IPS DF 19.7 (cell line): ENCODE measurements at regions not wholly inside any gene's neighbourhood (a gene's known extent, or its start where the extent isn't known, plus 50 kb on each side); places are given as distances from the start of the nearest gene placed in this dataset.

Experiments
- DNase-seq: peaks from one replicate; pipeline ENCODE4 v3.0.0-alpha.2; 2013; ENCODE audit warnings: low read depth, low spot score

DNA sequence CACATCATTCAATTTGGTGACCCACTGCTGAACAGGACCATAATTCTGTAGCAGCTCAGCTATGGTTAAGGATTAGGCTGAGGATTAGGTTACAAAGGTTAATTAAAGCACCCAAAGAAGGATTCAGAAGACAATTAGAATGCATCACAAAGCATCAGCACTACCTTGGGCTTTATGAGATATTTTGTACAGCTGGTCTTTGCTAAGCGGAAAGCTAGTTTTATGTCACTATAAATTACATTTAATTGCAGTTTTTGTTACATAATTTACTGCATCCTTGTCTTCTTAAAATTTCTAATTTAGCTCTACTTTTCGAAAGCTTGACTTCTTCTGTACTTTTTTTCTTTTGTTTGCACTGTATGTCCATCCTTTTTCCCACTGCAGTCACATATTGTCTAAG is 711.5 kb downstream of the RPS29 start:
- DNase-seq, result no peak

DNA sequence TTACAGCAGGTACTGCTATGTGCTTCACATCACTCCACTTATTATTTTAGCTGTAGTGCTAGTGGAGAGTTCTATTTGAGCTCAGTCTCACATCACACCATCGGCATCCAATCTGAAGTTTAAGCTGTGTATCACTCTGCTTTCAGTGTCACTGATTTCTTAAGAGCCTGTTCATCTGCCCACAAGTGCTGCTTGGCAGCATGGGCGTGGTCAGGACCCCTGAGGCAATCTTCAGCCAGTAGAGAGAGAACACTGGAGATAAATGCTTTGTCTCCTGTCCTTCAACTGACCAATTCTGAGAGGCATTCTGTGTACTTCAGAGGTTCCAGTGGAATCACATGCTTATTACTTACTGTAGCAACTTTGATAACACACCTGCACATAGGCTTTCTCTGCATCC is 728.8 kb downstream of the RPS29 start:
- no peak for DNase-seq

DNA sequence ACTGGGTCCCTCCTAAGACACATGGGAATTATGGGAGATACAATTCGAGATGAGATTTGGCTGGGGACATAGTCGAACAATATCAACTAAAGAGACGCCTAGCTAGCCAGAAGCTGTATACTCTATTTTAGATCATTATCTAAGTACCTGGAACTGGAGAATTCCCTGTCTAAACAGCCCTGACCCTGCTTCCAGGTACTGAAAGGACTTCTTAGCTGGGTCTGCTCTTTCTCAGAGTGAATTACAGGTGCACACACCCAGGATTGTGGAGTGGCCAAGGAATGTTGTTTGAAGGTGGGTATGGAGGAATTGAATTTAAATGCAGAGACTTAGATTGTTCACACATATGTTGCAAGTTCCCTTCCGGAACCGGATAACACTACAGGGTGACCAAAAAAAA is 733.0 kb downstream of the RPS29 start:
- DNase-seq, result no peak

DNA sequence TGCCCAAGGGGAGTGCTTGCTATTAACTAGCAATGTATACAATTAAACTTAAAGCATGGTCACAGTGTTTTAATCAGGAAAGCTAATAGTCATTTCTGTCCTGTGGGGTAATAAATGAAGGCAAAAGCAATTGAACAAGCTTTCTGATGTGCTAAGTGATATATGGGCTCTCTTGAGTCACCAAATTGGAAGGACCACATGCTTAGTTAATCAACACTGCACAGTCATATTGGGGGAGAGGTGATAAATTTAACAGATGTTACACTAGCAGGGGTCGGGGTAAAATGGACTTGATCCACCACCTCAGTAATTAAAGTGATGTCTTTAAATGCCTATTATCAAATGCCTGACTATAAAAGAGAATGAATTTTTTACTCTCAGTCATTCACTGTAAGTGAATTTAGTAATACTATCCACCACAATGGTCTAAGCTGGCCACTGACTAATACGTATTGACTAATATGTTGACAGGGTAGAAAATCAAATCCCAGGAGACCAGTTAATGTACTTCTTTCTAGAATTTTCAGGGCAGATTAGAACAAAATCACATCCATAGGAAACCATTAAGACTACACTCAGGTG is 736.3 kb downstream of the RPS29 start:
- DNase-seq, result no peak

DNA sequence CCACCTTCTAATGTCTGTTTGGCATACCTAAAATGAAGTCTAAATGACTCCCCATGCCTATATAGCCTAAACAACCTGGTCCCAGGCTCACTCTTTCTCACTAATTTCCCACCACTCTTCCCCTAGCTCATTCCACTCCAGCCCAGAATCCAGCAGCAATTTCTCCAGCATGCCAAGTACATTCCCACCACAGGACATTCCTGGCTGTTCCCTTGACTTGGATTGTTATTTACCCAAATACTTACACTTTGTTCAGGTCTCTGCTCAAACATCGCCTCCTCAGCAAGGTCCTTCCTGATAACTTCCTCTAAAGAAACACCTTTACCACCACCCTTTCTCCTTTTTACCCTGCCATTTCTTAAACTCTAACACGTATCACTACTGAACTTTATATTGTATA is 743.4 kb downstream of the RPS29 start:
- DNase-seq, result no peak

DNA sequence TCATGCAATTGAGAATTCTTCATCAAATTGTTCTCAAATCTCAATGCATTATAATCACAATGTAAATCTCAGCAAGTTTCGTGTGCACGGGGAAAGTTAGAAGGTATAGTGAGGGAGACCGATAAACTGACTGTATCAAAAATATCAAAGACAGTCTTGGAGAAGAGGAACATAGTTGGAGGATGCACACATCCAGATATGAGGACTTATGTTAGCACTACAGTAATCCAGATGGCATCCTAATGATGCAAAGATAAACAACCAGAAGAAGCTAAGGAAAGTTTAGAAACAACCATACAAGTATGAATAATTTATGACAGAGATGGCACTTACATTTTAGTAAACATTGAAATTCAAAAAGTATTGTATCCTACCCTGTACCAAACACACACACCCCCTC is 760.1 kb downstream of the RPS29 start:
- DNase-seq, result no peak

DNA sequence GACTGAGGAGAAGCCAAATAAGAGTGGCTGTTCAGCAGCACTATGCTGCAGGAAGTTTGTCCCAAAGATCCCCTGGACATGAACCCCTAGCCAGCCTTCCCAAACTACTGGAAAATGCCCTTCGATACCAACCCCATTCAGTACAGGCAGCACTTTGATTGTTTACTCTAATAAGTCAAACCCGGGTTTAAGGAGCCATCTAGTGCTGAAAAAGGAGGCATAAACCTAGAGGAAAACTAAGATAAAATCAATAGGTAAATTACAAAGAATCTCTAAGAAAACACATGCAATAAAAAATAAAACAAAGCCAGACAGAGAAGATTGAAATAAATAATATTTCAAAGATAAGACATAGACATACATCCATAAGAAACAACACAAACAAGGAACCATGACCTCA is 771.6 kb downstream of the RPS29 start:
- no peak for DNase-seq

DNA sequence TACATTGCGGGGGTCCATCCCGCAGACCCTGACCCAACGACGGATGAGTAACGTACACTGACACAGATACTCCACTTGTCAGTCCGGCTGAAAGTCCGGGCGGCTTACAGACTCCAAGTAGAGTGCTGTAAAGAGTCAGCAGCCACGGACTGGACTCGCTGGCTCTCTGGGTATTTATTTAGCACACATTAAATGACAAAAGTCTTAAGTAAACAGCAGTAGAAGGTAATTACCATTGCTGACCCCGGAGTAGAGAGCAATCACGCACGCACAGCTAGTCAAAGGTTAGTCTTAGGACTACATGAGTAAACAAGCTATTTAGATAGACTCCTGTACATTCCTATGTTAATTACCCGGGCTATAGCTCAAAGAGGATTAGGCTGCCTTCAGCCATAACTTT is 780.9 kb downstream of the RPS29 start:
- DNase-seq, result peak; percentile 40

DNA sequence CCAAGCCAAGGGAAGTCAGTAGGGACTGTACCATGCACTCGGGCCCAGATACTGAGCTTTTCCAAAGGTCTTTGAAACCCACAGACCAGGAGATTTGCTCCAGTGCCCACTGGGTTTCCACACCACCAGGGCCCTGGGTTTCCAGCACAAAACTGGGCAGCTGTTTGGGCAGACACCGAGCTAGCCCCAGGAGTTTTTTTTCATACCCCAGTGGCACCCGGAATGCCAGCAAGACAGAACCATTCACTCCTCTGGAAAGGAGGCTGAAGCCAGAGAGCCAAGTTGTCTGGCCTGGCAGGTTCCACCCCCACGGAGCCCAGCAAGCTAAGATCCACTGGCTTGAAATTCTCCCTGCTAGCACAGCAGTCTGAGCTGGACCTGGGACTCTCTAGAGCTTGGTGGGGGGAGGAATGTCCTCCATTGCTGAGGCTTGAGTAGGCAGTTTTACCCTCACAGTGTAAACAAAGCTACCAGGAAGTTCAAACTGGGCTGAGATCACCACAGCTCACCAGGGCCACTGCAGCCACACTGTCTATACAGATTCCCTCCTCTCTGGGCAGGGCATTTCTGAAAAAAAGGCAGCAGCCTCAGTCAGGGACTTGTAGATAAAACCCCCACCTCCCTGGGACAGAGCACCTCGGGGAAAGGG is 793.7 kb downstream of the RPS29 start:
- DNase-seq, result no peak

DNA sequence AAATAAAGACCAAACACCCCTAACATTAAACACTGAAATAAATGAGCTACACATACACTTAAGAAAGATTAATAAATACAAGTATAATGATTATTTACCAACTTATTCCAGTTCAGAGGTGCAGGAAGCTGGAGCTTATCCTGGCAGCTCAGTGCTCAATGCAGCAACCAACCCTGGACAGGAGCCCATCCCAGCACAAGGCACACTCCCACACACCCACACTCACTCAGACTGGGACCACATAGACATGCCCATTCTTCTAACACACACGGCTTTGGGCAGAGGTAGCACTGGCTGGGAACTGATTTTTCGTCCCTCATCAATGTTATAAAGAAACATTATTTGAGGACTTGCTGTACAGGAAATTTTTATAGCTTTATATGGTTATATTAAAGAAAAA is 797.4 kb downstream of the RPS29 start:
- no peak for DNase-seq

DNA sequence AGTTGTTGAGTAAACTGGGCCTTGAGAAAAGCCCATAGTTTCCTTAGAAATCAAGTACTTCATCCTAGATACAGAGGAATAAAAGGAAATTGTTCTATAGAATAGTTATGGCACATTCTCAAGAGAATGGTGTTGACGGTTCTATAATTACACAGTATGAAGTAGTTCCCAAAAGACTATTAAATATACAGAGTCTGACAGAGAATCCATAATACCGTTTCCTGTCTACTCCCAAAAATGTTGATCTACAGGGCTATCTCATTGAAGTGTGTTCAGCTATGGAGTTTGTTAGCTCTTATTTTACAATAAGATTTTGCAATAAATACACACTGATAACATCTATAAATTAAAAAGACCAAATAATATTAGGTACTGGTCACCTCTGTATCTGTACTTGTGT is 799.7 kb downstream of the RPS29 start:
- no peak for DNase-seq

DNA sequence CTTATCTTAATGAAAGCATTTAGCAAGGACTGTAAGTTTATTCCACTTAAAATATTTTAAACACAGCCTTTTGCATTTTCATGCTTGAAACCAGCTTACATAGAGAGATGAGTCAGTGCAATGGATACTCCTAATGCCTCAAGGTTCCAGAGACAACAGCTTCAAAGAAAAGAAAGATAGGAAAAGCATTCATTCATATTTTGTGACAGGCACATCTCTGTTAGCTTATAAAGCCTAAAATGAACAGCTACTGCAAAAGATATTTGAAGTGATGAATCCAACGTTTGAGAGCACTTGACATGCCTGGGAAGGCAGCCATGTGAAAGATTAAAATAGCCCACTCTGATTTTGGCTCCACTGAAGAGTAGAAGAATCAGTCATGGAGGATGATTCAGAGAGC is 814.5 kb downstream of the RPS29 start:
- DNase-seq, result no peak

DNA sequence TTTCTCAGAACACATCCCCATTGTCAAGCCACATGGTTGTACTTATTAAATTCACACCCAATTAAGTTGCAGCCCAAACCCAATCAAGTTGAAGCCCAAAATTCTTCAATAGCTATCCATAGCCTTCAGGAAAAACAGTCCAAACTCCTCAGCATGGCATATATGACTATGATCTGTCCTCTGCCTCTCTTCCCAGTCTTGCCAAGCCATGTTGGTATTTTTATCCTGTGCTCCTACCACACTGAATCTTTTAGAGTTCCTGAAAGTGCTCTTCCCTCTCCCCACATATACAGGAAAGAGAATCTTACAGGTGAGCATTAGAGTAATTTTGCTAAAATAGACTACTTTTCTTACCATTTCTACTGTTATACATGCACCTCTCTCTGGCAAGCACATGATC is 834.9 kb downstream of the RPS29 start:
- DNase-seq, result no peak

DNA sequence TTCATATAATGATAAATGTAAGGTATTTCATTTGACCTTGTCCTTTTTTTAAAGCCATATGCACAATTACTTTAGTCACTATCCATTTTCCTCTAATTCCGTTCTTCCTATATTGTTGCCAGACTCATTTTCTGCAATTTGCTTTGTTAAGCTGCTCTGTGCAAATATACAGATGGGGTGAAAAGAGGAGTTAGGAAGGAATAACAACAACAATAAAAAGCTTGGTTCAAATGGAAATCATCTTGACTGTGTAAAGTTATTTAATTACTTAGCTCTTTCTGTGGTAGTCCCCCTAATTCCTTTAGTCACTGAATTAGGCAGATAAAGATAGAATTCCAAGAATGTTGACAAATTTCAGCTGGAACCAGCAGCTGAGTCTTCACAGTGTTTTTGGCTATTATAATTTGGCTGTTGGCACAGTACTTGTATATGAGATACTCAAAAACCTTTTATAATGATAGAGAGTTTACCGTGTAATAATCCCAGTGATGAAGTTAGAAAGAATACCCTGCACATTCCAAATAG is 838.0 kb downstream of the RPS29 start:
- no peak for DNase-seq

DNA sequence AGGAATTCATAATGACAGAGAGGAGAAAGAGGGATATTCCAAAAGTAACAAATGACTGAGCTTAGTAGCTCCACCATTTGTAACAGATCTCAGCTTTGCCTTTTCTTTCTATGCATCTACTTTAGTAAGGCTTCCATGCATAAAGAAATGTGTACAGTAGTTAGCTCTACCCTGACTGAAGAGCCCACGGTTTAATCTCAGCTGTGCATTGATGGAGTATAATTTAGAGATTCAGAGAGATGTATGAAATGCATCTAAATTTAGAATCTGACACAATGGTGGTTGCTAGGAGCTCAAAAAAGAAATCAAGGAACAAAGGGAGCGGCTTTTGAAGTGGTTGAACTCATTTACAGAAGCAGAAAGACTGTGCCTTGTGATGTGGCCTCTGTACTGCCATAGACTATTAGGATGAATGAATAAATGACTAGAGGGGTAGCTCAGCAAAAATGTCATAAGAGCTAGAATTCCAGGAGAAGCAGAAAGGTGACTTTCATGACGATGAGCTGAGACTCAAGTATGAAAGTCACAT is 838.6 kb downstream of the RPS29 start:
- no peak for DNase-seq

DNA sequence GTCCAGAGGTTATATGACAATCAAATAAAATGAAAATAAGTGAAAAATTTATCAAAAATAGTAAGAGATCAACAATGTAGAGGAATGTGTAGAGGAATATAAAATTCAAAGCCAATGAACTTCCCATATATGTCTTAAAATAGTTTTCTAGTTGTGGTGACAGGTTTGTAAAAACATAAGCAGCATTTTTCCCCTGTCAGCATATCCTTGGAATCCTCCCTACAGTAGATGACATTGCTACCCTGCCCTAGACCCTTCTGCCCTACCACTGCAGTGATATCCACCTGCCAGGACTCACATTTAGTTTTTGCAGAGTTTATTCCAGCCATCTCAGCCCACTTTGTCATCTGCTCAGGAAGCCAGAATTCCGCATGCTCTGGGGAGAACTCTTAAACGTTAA is 842.0 kb downstream of the RPS29 start:
- DNase-seq, result no peak

DNA sequence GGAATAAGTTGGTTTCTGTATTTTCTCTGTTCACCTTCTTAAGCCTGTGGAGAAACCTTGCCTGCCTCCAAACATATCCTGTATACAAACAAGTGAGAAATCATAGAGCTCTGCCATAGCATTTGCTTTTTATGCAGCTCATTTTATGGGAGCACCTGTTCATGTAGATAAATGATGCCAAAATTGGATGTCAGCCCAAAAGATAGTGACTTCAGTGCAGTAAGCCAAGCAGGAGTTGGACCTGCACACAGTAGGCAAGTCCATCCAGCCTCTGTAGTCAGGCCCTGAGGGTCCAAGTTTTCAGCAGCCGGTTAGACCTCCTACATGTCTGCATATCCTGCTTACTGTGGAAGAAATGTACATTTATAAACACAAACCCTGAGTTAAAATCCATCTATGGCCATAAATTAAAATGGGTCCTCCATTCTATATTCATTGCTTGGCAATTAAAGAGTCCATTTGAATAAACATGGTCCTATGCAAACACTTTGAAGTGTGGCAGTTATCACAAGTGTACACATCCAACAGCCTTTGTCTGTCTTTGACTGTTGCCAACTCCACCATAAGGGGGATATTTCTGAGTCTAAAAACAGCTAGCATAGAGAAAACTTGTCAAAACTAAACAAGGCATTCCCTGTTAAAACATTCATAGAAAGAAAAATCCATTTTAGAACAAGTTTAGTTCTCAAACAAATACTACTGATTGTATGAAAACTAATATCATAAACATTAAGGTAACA is 847.8 kb downstream of the RPS29 start:
- no peak for DNase-seq

DNA sequence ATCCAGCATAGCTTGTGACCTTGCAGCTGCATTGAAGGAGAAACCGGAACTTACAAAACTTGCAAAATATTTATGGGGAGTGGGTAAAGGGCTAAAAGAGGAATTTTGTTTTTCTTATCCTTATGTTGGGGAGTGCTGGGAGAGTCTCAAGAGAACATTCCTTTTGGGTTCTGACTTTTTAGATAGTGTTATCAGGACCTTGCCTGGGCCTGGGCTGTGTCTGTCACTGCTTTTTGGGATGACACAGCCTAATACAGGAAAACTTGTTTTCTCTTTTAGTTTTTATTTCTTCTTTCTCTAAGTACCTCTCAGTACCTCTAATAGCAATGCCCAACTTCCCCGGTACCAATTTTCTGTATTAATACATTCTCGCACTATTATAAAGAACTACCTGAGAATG is 850.6 kb downstream of the RPS29 start:
- no peak for DNase-seq

DNA sequence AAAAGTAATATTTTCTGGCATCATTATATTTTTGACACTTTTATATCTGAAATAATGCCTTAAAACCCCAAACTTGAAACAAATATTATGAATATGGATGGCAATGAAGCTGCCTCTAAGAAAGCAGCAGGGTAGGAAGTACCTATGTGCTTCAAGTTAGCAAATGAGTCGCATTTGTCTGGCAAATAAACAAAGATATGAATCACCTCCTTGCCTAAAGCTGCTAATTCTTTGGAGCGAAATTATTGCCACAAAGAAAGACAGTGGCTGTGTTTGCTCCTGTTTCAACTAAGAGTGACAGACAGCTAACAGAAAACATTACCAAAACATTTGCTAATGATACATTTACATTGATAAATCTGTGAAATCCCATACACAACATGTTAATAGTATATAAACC is 854.9 kb downstream of the RPS29 start:
- DNase-seq, result no peak

DNA sequence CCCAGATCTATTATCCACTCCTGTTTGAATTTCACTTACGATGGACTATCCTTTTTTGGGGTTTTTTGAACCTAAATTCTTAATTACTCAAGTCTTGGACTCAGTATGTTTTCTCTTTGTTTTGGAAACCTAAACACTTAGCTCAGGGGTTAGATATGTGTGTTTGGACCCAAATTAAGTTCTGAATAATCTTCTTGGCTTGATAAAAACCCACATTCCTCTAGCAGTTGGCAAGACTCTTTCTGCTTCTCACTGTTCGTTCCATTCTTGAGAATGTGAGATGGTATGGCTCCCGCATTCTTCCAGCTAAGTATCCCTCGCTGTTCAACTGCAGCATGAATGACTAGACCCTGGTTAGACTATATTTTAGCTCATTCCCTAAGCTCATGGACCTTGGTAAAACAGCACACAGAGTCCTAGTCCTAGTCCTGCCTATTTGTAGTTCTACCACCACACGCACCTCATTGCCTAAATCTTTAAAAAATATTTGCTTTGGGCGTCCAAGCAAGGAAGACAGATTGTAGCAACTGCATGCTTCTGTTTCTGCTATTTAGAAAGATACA is 860.0 kb downstream of the RPS29 start:
- DNase-seq, result no peak

DNA sequence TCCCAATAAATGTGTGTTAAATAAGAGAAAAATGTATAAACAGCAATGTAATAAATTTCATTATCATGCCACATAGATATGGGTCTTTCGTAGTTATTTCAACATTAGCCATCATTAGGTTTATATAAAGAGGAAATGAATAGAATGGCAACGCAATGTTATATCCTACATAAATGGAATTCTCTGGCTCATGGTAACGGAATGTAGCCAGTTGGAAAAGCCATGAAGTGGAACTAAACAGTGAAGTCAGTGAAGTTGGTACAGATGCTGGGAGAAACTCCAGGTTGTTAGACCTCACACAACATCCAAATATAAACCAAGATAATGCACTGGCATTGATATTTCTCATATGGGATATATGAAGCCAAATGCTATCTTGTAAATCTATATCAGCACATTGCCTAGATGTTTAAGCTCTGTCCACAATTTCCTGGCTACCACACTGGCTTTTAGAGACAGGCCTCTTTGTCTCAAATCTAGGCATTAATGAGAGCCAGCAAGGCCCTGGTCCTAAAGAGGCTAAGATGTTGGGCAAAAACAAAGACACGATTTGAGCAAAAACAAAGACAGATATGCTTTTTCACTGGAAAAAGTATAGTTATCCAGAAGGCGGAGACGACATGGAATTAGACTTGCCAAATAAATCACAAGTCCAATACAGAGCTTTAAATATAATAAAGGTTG is 861.0 kb downstream of the RPS29 start:
- DNase-seq, result no peak
